22Rv1 (cell line): ENCODE measurements at regions not wholly inside any gene's neighbourhood (a gene's known extent, or its start where the extent isn't known, plus 50 kb on each side); places are given as distances from the start of the nearest gene placed in this dataset.
"Not testable (repeated sequence)": the region's sequence is repeated elsewhere in the genome, so short reads cannot be mapped to it uniquely, and the experiment has no call there.

Source experiments
- H3K27ac ChIP-seq: fragments of 450-650 bp; 2 replicates; pipeline ENCODE4 v1.5.1; 2017
- ZFX ChIP-seq: fragments of 450-650 bp; IDR thresholded peaks from 2 replicates; pipeline ENCODE4 v1.6.1; 2017; ENCODE audit warnings: antibody characterized with exemption, borderline replicate concordance
- TF ChIP-seq, protein P1 (sequence below): fragments of 450-650 bp; IDR thresholded peaks from 2 replicates; pipeline ENCODE4 v1.5.1; 2017; ENCODE audit warnings: mild to moderate bottlenecking

DNA sequence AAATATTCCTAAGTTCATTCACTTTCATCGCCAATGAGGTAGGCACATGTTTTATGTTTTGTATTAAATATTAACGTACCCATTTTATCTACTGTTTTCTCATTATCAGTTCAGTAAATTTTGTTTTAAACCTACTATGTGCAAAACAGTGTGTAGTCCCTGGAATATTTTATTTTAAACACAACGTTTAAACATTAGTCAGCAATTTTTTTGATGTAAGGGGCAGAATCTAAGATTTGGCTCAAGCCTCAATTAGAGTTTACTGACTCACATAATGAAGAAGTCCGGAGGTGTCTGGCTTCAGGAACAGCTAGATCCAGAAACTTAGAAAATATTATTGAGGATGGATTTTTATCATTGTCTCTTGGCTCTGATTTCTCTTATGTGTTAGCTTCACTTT, 267.5 kb downstream of the C12orf75 start:
- no peak overlapping the region for H3K27ac ChIP-seq
- TF ChIP-seq ZFX = no peak
- TF ChIP-seq, protein P1, sequence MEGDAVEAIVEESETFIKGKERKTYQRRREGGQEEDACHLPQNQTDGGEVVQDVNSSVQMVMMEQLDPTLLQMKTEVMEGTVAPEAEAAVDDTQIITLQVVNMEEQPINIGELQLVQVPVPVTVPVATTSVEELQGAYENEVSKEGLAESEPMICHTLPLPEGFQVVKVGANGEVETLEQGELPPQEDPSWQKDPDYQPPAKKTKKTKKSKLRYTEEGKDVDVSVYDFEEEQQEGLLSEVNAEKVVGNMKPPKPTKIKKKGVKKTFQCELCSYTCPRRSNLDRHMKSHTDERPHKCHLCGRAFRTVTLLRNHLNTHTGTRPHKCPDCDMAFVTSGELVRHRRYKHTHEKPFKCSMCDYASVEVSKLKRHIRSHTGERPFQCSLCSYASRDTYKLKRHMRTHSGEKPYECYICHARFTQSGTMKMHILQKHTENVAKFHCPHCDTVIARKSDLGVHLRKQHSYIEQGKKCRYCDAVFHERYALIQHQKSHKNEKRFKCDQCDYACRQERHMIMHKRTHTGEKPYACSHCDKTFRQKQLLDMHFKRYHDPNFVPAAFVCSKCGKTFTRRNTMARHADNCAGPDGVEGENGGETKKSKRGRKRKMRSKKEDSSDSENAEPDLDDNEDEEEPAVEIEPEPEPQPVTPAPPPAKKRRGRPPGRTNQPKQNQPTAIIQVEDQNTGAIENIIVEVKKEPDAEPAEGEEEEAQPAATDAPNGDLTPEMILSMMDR = no peak

DNA sequence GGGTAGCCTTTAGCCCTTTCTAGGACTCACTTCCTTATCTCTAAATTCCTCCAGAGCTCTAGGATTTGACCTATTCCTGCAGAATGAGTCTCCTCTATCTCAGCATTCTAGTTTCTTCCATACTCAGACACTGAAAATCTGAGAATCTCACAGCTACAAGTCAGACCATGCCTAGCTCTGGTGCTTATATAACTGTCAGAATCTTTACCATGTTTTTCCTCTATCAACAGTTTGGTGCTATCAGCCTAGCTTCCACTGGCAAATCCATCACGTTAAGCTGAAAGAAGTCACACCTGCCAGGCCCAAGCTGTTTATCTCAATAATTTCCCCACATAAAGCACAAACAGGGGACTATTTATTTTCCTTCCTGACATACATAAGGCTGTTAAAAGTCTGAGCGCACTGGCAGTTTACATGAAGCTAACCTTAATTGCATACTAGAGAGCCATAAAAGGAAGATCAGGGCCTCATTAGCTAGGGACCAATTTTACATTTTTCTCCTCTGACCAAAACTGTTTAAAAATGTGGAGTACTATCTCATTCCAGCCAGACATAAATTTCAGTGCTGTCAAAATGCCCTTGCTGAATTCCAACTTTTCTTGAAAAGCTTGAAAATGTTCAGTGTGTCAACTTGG, 270.5 kb downstream of the C12orf75 start:
- H3K27ac ChIP-seq = no peak overlapping the region
- TF ChIP-seq ZFX = no peak
- TF ChIP-seq, protein P1 = no peak

DNA sequence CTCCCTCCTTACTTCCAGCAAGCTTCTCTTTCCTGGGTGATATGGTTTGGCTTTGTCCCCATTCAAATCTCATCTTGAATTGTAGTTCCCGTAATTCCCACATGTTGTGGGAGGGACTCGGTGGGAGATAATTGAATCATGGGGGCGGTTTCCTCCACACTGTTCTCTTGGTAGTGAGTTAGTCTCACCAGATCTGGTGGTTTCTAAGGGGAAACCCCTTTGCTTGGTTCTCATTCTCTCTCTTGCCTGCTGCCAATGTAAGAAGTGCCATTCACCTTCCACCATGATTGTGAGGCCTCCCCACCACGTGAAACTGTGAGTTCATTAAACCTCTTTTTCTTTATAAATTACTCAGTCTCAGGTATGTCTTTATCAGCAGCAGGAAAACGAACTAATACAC, 271.8 kb downstream of the C12orf75 start:
- not testable (repeated sequence) for H3K27ac ChIP-seq

DNA sequence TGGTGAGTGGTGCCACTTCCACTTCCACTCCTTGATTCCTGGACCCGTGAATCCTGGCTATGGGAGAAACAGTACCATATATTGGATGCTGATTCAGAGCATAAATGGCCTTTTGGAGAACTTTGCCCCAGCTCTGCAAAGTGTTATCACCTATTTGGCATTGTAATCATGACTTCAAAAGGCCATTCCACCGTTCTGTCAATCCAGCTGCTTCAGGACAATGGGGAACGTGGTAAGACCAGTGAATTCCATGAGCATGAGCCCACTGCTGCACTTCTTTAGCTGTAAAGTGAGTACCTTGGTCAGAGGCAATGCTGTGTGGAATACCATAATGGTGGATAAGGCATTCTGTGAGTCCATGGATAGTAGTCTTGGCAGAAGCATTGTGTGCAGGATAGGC, 273.8 kb downstream of the C12orf75 start:
- H3K27ac ChIP-seq = not testable (repeated sequence)

DNA sequence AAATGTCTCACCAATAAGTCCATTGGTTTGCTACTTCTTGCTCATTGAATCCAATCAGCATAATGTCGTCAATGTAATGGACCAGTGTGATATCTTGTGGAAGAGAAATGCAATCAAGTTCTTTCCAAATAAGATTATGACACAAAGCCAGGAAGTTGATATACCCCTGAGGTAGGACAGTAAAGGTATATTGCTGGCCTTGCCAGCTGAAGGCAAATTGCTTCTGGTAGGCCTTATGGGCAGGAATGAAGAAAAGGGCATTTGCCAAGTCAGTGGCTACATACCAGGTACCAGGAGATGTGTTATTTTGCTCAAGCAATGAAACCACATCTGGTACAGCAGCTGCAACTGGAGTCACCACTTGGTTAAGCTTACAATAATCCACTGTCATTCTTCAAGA, 276.1 kb downstream of the C12orf75 start:
- not testable (repeated sequence) for H3K27ac ChIP-seq

DNA sequence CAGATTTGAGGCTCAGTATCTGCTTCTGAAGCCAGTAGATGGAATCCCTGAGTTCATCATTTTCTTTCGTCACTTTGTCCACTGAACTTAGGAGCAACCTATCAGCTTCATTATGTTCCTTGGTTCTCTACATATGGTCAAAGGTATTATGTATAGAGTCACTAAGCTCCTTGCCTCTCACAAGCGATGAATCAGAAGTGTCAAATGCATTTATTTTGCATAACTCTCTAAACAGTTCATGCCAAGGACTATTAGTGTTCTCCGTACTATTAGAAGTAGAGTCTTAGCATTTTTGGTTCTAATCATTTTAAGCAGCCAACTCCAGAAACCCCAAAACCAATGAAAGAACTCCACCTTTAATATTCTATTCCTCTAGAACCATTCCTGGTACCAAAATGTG, 278.5 kb downstream of the C12orf75 start:
- H3K27ac ChIP-seq = not testable (repeated sequence)

DNA sequence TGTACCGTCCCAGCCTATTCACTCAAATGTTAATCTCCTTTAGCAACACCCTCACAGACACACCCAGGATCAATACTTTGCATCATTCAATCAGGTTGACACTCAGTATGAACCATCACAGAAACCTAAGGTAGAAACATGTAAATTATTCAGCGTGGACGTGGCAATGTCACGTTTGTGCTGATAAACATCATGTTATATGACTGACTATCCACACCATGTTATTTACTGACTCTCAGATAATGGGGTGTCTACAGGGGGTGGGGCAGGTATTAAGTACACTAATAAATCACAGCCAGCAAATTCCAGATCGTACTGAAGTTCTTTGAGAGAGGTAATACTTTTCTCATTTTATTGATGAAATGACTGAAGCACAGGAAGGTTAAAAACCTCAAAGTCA, 280.0 kb downstream of the C12orf75 start:
- H3K27ac ChIP-seq = no peak overlapping the region
- TF ChIP-seq ZFX = no peak
- TF ChIP-seq, protein P1 = no peak

DNA sequence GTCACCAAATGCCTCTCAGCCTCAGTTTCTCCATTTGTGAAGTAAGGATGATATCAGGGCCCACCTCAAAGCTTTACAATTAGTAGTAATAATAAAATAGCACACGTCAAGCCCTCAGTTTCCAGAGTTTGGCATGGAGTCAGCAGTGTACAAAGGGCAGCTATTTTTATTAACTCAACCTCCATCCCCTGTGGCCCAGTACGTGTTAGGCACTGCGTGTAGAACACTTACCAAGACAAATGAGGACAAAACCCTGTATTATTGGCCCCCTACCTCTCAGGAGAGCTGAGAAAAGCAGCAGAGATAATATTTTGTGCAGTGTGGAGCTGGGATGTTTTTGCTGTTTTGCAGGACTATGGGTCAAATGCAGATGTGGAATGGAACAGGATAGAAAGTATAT, 280.8 kb downstream of the C12orf75 start:
- no peak for TF ChIP-seq ZFX
- no peak overlapping the region for H3K27ac ChIP-seq

DNA sequence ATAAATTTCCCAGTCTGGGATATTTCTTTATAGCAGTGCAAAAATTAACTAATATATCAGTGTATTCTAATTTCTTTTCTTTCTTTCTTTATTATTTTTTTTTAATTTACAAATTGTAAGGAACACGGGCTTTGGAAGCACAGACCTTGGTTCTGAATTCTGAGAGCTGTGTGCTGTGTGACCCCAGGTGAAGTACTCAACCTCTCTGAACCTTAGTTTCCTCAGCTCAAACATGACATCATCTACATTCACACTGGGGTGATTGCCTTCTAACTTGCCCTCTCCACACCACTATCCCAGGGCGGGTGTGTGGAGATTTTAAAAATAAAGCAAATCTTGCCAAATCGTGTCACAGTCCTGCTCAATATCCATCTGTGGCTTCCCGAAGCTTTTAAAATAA, 282.8 kb downstream of the C12orf75 start:
- TF ChIP-seq, protein P1 = no peak
- TF ChIP-seq ZFX = no peak
- H3K27ac ChIP-seq = no peak overlapping the region

DNA sequence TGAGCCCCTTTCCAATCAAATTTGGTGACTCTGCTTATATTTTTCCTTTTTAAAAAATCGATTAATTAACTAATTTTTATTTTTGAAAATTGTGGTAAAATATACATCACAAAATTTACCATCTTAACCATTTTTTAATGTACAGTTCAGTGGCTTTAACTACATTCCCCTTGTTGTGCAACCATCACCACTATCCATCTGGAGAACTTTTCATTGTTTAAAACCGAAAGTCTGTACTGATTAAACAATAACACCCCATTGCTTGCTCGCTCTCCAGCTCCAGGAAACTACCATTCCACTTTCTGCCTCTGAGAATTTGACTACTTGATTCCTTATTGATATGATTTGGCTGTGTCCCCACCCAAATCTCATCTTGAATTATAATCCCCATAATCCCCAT, 283.4 kb downstream of the C12orf75 start:
- H3K27ac ChIP-seq = no peak overlapping the region
- no peak for TF ChIP-seq ZFX
- TF ChIP-seq, protein P1 = no peak
